IPS-18c (cell line): ENCODE measurements at regions not wholly inside any gene's neighbourhood (a gene's known extent, or its start where the extent isn't known, plus 50 kb on each side); places are given as distances from the start of the nearest gene placed in this dataset.
"Not testable (repeated sequence)": the region's sequence is repeated elsewhere in the genome, so short reads cannot be mapped to it uniquely, and the experiment has no call there.

Experiments used
- H3K4me3 ChIP-seq: 2 replicates; pipeline ENCODE4 v1.7.0; 2013; ENCODE audit warnings: low read depth, mild to moderate bottlenecking, low read length, moderate library complexity; ENCODE audit not compliant: insufficient read depth
- H3K9me3 ChIP-seq: one replicate; pipeline ENCODE4 v1.6.1; 2013; ENCODE audit warnings: mild to moderate bottlenecking, low read length, moderate library complexity; ENCODE audit not compliant: control insufficient read depth, insufficient read depth

DNA sequence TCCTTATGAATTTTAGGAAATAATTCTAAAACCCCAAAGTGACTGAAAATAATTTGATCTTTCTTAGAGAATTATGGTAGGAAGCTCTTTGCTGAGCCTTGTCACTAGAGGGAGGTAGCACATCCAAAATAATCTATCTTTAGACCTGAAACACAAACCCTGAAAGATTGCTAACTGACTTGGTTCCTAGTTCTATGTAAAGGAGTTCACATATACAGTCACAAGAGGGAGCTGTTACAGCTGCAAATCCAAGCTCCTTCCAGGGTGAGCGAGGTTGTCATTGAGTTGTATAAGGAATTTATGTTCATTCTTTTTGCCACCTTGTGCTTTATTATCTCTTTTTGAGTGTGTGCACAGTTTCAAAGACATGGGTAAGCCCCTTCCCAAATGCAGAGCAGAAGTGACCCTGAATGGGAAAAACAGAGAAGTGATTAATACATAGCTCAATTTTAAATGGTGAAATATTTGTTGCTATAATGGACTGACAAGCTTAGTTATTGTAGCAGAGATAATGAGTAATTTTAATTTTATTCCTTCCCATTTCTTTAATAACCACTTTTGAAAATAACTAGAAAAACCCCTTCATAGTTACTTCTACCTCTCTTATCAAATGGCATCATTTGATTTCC lies 387.9 kb downstream of the DAD1 start:
- Histone ChIP-seq H3K4me3 (no peak overlapping the region), H3K9me3 (peaks cover 5% of the 10 kb centered on the region)

DNA sequence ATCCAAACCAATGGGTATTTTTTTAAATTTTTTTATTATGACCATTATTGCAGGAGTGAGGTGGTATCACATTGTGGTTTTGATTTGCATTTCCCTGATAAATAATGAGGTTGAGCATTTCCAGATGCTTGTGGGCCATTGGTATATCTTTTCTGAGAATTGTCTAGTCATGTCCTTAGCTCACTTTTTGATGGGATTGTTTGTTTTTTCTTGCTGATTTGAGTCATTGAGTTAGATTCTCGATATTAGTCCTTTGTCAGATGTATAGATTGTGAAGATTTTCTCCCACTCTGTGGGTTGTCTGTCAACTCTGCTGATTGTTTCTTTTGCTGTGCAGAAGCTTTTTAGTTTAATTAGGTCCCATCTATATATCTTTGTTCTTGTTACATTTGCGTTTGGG lies 388.9 kb downstream of the DAD1 start:
- not testable (repeated sequence) for H3K9me3 ChIP-seq, H3K4me3 ChIP-seq

DNA sequence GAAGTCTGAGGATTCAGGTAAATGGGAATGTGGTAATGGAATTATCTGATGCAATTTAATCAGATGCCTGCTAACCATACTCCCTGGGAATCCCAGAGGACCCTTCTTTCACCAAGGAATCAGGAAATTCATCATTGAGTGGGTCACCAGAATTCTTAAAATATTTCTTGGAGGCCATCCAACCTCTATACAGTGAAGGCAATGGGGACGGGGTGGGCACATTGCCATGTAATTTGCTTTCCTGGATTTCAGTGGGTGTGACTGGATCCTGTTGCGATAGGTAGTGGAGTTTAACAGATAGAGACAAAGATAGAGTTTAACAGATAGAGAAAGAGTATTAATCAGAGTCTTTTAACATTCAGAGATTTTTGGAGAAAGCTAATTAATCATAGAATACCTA lies 394.4 kb downstream of the DAD1 start:
- Histone ChIP-seq H3K9me3 (peaks cover 5% of the 10 kb centered on the region), H3K4me3 (no peak overlapping the region)

DNA sequence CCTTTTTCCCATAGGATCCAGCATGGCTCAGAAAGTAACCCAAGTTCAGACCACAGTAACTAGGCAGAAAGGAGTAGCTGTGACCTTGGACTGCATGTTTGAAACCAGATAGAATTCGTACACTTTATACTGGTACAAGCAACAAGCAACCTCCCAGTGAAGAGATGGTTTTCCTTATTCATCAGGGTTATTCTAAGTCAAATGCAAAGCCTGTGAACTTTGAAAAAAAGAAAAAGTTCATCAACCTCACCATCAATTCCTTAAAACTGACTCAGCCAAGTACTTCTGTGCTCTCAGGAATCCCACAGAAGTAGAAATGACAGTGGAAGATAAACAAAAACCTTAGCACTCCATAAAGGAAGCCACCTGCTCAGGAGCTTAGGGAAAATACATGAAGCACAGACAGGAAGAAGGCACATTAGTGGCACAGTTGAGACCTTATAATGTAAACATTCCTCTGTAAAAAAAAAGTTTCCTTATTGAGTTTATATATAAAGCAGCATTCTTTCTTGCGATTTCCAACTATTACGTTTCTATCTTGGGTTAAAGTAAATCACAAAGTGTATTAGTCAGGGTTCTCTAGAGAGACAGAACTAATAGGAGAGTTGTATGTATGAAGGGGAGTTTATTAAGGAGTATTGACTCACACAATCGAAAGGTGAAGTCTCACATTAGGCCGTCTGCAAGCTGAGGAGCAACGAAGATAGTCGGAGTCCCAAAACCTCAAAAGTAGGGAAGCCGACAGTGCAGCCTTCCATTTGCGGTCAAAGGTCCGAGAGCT lies 398.4 kb downstream of the DAD1 start:
- H3K4me3 ChIP-seq = no peak overlapping the region
- no peaks in the 10 kb centered on the region for H3K9me3 ChIP-seq

DNA sequence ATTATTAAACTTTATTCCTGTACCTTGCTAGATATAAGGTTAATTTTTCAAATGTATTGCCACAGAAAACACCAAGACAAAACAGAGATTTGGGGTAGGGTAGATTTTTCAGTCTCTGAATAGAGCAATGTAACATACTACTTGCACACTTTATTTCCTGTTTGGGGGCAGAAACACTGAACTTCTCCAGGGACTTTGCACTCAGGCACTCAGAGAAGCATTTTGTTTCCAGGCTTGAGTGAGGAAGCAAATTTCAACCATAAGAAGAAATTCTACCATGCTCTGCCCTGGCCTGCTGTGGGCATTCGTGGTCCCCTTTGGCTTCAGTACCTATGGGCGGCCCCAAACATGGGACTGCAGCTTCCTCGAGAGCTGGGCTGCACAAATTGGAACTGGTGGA lies 399.1 kb downstream of the DAD1 start:
- Histone ChIP-seq H3K9me3 (no peaks in the 10 kb centered on the region), H3K4me3 (no peak overlapping the region)

DNA sequence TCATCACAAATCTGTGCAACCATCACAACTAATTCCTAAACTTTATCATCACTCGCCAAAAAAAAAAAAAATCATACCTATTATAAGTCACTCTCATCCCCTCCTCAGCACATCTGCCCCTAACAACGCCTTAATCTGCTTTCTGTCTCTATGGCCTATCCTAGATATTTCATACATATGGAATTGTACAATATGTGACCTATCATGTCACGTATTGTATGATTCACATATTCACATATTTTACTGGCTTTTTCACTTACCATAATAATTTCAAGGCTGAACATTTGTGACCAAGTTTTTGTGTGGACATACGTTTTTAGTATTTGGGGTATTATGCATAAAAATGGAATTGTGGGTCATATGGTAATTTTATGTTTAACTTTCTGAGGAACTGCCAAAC lies 400.7 kb downstream of the DAD1 start:
- Histone ChIP-seq H3K9me3 (no peaks in the 10 kb centered on the region), H3K4me3 (no peak overlapping the region)

DNA sequence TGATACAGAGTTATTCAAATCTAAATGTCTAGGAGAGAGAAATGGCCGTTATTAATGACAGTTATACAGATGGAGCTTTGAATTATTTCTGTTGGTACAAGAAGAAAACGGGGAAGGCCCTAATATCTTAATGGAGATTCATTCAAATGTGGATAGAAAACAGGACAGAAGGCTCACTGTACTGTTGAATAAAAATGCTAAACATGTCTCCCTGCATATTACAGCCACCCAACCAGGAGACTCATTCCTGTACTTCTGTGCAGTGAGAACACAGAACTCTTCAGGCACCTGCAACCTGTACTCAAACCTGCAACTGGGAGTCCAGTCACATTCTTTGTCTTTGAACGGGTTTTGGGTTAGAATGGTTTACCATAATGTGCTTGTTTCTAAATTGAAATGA lies 403.2 kb downstream of the DAD1 start:
- no peaks in the 10 kb centered on the region for H3K9me3 ChIP-seq

DNA sequence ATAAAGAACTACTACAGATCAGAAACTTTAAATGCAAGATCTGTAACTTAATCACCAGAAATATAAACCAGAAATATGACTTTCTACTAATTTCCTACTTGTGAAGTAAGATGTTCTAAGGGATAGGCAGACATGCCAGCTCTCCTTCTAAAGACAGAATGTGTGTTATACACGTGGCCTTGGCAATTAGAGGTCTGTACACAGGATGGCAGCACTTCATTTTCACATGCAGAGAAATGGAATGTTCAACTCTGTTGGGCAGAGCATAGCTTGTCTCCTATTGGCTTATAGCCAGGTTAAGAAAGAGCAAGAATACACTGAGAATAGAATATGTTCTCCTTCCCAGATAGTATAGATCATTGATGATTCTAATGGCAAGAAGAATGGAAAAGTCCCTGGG lies 403.8 kb downstream of the DAD1 start:
- no peaks in the 10 kb centered on the region for H3K9me3 ChIP-seq
- no peak overlapping the region for H3K4me3 ChIP-seq

More for the DNA sequence above, 403.2 kb downstream of the DAD1 start:
- H3K4me3 ChIP-seq = no peak overlapping the region

DNA sequence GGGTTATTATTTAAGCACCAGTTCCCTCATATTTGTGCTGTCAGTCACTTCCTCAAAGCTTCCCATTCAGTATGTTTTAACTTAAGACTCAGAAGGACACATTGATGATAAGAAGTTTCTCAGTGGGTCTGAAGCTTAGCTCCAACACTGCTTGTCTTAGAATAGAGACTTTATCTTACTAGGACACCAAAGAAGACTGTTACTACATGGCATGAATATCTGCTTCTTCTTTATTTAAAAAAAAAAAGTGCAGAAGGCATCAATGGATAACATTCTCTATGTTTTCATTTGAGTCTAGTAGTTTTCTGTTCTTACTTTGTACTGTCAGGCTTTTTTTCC lies 404.2 kb downstream of the DAD1 start:
- no peak overlapping the region for H3K4me3 ChIP-seq
- no peaks in the 10 kb centered on the region for H3K9me3 ChIP-seq

DNA sequence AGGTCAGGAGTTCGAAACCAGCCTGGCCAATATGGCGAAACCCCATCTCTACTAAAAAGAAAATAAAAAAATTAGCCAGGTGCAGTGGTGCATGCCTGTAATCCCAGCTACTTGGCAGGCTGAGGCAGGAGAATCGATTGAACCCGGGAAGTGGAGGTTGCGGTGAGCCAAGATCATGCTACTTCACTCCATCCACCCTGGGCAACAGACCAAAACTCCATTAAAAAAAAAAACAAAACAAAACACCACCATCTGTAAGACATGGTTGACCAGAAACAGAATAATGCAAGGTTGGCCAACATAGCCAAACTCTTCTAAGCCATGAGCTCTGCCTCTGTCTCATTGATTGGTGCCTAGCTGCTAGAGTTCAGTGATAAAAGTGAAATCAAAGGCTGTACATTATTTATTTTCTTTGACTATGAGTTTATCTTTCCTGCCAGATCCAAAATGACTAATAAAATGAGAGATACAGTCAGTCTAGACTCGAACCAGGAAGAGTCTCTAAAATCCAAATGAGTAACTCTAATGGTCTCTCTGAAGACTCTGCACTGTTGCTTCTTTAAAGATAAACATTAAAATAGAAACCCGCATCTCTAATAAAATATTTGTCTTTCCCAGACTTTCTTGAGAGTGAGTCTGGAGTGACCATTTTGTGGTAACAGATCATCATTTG lies 404.7 kb downstream of the DAD1 start:
- H3K4me3 ChIP-seq = no peak overlapping the region
- no peaks in the 10 kb centered on the region for H3K9me3 ChIP-seq

DNA sequence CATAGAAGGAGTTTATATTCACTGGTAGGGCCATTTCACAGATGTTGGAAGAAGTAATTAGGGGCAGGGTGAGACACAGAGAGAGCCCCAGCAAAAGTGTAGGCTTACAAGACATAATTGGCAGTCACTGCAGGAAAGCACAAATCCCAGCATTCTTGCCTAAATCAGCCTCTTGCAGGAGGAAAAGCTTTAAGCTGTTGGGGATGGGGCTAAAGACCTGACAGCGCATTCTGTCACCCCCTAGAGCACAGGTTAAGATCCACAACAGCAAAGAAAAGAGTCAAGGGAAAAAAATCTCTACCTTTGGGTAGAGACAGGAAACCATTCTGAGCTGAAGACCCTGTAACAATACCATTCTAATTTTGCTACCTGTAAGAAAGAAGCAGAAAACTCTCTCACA lies 409.0 kb downstream of the DAD1 start:
- Histone ChIP-seq H3K4me3 (no peak overlapping the region), H3K9me3 (no peaks in the 10 kb centered on the region)

DNA sequence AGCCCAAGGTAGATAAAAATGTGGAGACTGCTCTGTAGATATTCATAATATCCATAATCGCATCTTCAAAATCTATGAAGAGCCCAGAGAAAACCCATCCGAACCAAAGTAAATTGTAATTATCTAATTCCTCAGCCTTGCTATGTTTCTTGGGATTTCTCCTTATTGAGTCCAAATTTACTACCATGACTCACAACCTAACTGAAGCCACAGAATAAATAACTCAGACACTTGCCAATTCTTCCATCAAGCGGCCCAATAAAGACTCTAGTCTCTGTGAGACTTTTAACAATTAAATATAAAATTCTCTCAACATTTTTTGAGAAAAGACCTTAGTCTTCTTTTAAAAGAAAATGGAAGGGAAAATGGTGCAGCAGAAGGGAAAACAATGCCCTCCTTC lies 409.8 kb downstream of the DAD1 start:
- Histone ChIP-seq H3K4me3 (no peak overlapping the region), H3K9me3 (no peaks in the 10 kb centered on the region)

DNA sequence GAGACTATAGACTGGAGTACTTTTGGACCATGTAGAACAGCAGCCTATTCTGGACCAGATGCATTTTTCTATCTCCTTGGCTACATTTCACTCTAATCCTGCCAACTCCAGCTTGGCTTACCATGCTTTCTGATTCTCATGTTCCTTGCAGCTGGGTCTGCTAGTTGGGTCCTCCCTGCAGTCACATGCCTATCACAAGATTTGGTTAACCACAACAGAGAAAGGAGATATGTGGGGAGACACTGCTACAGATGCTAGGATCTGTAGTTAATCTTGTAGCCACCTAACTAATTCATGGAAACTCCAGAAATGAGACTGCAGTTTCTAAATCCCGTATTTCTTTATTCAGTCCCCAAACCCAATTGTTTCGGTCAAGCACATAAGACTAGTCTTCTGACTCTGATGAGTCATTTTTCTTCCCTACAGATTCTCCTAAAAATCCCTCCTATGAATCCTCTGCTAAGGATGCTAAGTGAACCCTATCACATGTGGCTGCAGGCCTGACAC lies 410.6 kb downstream of the DAD1 start:
- Histone ChIP-seq H3K9me3 (no peaks in the 10 kb centered on the region), H3K4me3 (no peak overlapping the region)

DNA sequence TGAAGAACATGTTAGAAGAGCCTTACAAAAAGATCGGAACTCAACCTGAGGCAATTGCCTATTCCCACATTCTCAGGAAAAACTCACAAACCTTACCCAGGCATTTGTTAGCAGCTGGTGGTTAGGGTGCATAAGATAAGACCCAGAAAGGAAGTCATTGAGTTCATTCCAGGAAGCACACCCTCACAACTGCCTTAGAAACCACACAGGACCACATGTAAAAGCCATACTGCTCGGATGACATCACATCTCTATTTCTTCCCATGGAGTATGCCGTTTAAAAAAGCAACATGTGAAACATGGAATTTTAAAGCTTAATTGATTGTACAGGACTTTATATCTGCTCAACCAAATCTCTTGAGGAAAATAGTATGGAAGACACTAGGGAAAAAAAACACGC lies 411.2 kb downstream of the DAD1 start:
- Histone ChIP-seq H3K9me3 (no peaks in the 10 kb centered on the region), H3K4me3 (no peak overlapping the region)

DNA sequence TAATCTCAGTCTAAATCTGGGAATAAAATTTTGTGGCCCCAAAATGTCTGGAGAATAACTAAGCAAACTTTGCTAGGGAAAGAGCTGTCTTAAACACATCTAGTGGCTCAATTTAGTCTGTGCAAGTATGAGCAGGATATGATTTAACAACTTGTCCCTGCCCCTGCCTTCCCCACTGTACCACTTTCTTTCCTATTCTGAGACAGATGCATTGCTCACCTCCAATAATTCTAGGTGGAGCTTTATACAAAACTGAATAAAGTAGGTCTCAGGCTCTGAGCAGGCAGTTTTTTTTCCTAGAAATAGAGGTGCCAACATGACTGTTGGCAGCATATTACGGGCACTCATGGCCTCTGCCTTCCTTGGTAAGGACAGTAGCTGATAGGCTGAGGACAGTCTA lies 412.1 kb downstream of the DAD1 start:
- Histone ChIP-seq H3K9me3 (no peaks in the 10 kb centered on the region), H3K4me3 (no peak overlapping the region)

DNA sequence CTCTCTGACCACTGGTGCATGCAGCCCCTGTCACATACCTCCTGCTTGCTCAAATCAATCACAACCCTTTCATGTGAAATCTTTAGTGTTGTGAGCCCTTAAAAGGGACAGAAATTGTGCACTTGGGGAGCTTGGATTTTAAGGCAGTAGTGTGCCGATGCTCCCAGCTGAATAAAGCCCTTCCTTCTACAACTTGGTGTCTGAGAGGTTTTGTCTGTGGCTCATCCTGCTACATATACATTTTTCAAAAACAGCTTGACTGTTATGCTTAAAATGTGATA lies 413.8 kb downstream of the DAD1 start:
- not testable (repeated sequence) for H3K4me3 ChIP-seq, H3K9me3 ChIP-seq

DNA sequence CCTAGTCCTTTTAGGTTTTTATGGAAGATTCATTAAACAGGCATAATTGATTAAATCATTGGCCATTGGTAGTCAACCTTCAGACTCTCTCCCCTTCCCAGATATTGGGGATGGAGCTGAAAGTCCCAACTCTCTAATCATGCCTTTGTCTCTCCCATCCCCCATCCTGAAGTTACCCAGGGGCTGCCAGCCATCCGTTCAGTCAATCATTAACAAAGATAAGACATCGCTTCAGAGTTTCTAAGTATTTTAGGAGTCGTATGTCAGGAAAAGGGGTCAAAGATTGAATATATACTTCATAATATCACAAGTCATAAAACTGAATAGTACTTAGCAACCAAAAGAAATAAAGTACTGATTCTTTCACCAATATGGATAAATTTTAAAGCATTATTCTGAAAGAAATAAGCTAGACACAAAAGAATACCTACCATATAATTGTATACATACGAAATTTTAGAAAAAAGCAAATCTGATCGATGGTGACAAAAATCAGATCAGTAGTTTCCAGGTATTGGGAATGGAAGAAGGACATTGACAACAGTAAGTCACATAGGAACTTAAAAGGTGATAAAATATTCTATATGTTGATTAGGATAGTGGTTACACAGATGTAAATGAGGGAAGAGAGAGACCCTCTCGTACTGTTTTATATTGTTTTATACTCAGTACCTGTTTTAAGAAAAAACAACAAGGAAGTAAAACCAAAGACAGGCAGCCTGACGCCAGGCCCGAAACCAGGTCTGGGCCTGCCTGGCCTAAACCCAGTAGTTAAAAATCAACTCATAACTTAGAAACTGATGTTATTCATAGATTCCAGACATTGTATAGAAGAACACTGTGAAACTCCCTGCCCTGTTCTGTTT lies 414.4 kb downstream of the DAD1 start:
- H3K9me3 ChIP-seq = no peaks in the 10 kb centered on the region
- H3K4me3 ChIP-seq = no peak overlapping the region
